Activated CD8-positive, alpha-beta memory T cell treated with anti-CD3 and anti-CD28 coated beads, Interleukin-2, amount 50 U/mL, for 4 hours (primary cell): ENCODE measurements at regions not wholly inside any gene's neighbourhood (a gene's known extent, or its start where the extent isn't known, plus 50 kb on each side); places are given as distances from the start of the nearest gene placed in this dataset.

Source experiments
- DNase-seq: peaks from one replicate; pipeline ENCODE4 v3.0.0-alpha.2; 2020

- no peak for DNase-seq
These were observed 208.5 kb upstream of the RPL38 start for GRCh38 chr17:73994946-73995345.

- no peak for DNase-seq
These were observed 206.4 kb upstream of the RPL38 start for GRCh38 chr17:73997059-73997458.

GRCh38 chr17:73998249-73998648, 205.2 kb upstream of the RPL38 start:
- DNase-seq, result no peak

GRCh38 chr17:73998653-73999645, 204.5 kb upstream of the RPL38 start:
- peak; percentile 67 for DNase-seq

GRCh38 chr17:74001145-74001544, 202.3 kb upstream of the RPL38 start:
- no peak for DNase-seq

- DNase-seq, result no peak
These were observed 201.2 kb upstream of the RPL38 start for GRCh38 chr17:74002241-74002640.

GRCh38 chr17:74004056-74004455, 199.4 kb upstream of the RPL38 start:
- no peak for DNase-seq

GRCh38 chr17:74005790-74006189, 197.7 kb upstream of the RPL38 start:
- DNase-seq, result no peak

GRCh38 chr17:74006371-74006770, 197.1 kb upstream of the RPL38 start:
- no peak for DNase-seq

GRCh38 chr17:74008196-74008595, 195.3 kb upstream of the RPL38 start:
- DNase-seq, result no peak

- no peak for DNase-seq
These were observed 194.3 kb upstream of the RPL38 start for GRCh38 chr17:74009056-74009625.

- DNase-seq, result no peak
These were observed 192.6 kb upstream of the RPL38 start for GRCh38 chr17:74010903-74011302.

- DNase-seq, result no peak
These were observed 191.5 kb upstream of the RPL38 start for GRCh38 chr17:74011966-74012365.

- DNase-seq, result no peak
These were observed 191.0 kb upstream of the RPL38 start for GRCh38 chr17:74012465-74012864.

- DNase-seq, result no peak
These were observed 188.2 kb upstream of the RPL38 start for GRCh38 chr17:74015316-74015715.

GRCh38 chr17:74015990-74016389, 187.5 kb upstream of the RPL38 start:
- no peak for DNase-seq

GRCh38 chr17:74016461-74016860, 187.0 kb upstream of the RPL38 start:
- no peak for DNase-seq

- no peak for DNase-seq
These were observed 186.0 kb upstream of the RPL38 start for GRCh38 chr17:74017466-74017865.

- no peak for DNase-seq
These were observed 185.4 kb upstream of the RPL38 start for GRCh38 chr17:74018115-74018514.

GRCh38 chr17:74019271-74019670, 184.2 kb upstream of the RPL38 start:
- no peak for DNase-seq

- DNase-seq, result no peak
These were observed 183.6 kb upstream of the RPL38 start for GRCh38 chr17:74019860-74020259.

GRCh38 chr17:74020522-74020921, 183.0 kb upstream of the RPL38 start:
- no peak for DNase-seq

GRCh38 chr17:74024871-74025531, 178.5 kb upstream of the RPL38 start:
- DNase-seq, result no peak

GRCh38 chr17:74027444-74027843, 176.0 kb upstream of the RPL38 start:
- DNase-seq, result no peak
